ENCODE measurements at regions not wholly inside any gene's neighbourhood (a gene's known extent, or its start where the extent isn't known, plus 50 kb on each side); places are given as distances from the start of the nearest gene placed in this dataset.

DNA sequence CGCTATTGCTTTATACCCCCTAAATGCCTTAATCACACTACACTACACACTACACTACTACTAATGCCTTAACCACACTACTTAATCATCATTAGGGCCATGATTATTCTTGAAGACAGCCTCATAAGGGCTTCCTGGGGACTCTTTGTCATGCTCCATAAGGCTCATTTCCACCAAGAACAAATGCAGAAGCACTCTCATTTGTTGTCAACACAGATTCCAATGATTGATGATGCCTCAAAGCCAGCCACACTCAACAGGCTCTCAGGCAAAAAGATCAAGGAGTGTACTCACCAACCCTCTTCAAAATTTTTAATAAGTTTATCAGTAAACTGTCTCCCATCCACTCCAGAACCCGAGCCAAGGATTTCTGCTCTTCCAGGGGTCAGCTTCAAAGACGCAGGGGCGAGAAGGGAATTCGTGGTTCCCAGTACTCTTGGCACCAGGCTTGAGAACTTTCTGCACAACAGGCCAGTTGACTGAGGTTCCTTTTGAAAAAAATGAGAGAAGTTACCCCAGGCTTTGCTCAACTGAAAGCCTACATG is 204.7 kb upstream of the GUCY1A2 start:
- no peak for DNase-seq (ENCODE audit: extremely low read depth in 1 of 11, low read depth in 9 of 11, low spot score in 4 of 11)

DNA sequence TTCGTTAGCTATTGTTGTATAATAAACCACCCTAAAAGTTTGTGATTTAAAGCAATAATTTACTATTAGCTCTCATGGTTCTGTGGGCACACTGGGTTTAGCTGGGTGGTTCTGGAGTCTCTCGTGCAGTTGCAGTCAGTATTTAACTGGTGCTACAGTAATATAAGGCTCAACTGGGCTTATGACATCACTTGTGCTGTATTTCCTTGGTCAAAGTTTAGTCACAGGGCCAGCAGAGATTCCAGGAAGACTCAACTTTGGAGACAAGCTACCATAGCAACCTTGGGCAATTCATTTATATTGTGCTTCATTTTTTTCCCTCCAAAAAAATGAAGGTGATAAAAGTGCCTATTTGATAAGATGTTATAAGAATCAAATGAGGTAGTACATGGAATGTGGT is 204.2 kb upstream of the GUCY1A2 start:
- DNase-seq (ENCODE audit: extremely low read depth in 1 of 11, low read depth in 9 of 11, low spot score in 4 of 11) = no peak

GRCh38 chr11:107221748-107222285 is 203.5 kb upstream of the GUCY1A2 start:
- DNase-seq (ENCODE audit: extremely low read depth in 1 of 11, low read depth in 9 of 11, low spot score in 4 of 11) = no peak

DNA sequence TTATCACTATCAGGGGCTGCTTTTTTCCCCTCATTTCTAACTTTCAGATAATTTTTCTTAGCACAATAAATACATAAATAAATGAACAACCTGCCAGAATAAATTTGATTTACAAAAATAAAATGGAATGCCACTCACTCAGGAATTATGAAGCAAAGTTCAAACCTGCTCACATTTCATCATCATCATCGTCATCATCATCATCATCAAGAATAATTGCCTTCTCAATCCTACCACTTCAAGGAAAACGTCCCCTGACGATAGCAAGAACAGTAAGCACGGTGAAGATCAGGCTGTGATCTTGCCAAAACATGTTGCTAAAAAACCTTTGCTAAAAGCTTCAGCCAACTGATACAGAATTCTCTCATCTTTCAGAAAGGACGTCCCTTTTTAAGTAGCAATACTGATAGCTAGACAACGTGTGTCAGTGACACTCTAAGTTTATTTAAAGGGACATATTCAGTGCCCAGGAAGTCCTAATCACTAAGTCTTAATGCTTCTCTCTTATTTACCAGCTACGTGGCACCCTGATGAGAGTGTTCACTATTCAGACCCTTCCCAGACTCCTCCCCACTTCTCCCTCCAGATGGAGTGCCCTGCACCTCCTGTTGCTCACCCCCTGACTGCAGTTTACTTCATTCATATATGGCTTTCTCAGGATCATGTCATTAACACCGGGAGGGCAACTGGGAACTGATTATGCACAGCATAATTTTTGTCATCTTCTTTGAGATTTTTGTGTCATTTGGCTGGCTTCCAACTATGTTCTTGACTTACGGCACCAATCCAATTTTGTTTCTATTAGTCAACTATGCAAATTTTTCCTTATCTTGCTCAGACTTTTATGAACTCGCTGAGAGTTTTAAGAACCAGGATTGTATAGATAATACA is 200.1 kb upstream of the GUCY1A2 start:
- no peak for DNase-seq (ENCODE audit: extremely low read depth in 1 of 11, low read depth in 9 of 11, low spot score in 4 of 11)

DNA sequence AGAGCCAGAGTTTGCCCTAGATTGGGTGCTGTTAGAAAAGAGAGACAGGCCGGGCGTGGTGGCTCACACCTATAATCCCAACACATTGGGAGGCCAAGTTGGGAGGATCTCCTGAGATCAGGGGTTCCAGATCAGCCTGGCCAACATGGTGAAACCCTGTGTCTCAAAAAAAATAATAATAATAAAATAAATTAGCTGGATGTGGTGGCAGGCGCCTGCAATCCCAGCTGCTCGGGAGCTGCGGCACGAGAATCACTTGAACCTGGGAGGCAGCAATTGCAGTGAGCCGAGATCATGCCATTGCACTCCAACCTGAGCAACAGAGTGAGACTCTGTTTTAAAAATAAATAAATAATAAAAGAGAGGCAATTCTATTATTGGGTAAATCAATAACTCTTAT is 199.2 kb upstream of the GUCY1A2 start:
- DNase-seq (ENCODE audit: extremely low read depth in 1 of 11, low read depth in 9 of 11, low spot score in 4 of 11) = no peak

GRCh38 chr11:107215010-107215409 is 196.7 kb upstream of the GUCY1A2 start:
- peak in 2 of 11 donors; percentile 1 for DNase-seq (ENCODE audit: extremely low read depth in 1 of 11, low read depth in 9 of 11, low spot score in 4 of 11)

DNA sequence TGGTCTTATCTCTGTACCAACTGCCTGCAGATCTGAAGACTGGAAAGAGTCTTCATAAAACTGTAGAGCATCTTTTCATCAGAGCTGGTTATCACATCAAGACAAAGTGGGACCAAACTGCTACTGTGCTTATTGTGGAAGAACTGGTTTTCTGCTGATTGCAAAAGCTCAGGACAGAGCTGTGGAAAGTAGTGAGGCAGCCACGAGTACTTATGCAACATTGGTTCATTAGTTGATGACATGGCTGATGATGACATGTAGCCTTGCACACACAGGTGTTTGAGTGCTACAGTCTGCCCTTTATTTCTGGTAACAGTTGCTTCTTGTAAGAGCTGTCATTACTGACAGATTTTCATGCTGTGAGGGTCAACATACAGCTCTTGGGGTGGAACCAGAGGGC is 185.4 kb upstream of the GUCY1A2 start:
- DNase-seq (ENCODE audit: extremely low read depth in 1 of 11, low read depth in 9 of 11, low spot score in 4 of 11) = no peak

DNA sequence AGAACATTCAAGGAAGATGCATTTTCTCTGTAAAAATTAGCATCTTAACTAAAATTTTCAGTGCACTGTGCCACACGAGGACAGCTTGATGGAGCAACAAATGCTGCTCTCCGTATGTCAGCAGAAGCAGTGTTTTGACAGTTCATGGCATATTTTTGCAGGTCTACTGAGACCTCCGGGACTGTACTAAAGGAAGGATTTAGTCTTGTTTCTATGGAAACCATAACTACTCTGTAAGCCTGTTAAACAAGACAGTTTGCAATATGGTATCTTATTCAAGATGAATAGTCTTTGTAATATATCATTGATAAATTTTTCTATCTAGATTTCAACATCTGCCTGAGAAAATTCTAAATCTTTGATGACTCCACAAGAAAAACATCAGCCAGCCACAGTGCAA is 184.0 kb upstream of the GUCY1A2 start:
- DNase-seq (ENCODE audit: extremely low read depth in 1 of 11, low read depth in 9 of 11, low spot score in 4 of 11) = no peak

DNA sequence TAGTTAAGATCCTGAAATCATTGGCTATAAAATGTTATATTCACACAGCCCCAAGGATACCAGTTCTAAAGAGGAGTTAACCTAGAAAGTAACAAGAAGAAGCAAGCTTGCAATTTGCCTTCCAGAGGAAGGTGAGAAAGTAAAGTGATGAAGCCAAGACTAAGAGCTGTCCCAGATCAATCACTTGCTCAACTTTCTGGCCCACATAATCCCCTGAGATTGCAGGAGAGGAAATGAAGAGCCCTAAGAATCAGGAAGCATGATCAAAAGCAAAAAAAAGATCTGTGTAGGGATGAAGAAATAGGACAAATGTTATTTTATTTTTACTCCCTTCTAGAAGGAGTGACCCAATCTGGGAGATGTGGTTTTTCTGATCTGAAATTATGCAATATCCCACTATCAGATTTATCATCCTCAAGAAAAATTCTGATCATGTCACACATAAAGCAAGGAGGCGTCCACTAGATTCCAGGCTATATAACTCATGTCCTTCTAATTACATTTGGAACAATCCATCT is 180.3 kb upstream of the GUCY1A2 start:
- DNase-seq (ENCODE audit: extremely low read depth in 1 of 11, low read depth in 9 of 11, low spot score in 4 of 11) = no peak

GRCh38 chr11:107197932-107198331 is 179.7 kb upstream of the GUCY1A2 start:
- no peak for DNase-seq (ENCODE audit: extremely low read depth in 1 of 11, low read depth in 9 of 11, low spot score in 4 of 11)

DNA sequence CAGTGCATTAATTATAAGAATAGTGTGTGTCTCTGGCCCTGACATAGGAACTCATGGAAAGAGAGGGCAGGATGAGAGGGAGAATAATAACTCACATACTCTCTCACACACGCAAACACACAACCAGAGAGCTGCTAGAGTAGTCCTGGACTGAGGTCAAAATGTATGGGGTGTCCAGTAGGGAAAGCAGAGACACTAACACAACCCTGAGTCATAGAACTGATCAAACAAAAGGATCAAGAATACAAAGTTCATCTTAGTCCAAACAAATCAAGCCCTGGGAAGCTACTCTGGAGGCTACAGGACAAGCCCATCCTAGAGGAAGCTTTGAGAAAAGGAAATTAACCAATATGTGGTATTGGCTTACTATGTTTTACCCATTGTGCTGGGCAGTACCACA is 178.5 kb upstream of the GUCY1A2 start:
- DNase-seq (ENCODE audit: extremely low read depth in 1 of 11, low read depth in 9 of 11, low spot score in 4 of 11) = no peak

GRCh38 chr11:107184986-107185385 is 166.7 kb upstream of the GUCY1A2 start:
- no peak for DNase-seq (ENCODE audit: extremely low read depth in 1 of 11, low read depth in 9 of 11, low spot score in 4 of 11)

DNA sequence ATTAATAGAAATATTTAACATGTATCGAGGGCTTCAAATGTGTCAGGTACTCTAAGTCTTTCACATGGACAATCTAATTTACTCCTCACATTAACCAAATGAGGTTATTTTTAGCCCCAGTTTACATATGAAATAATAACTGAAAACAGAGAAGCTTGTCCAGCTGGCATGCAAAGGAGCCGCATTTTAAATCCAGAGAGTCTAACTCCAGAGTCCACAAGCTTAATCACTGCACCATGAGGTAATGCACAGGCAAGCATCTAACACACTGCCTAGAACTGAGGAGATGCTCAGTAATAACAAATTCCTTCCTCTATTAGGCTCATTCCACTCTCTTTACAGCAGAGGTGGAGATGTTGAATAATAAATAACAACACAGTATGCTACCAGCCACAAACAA is 165.7 kb upstream of the GUCY1A2 start:
- no peak for DNase-seq (ENCODE audit: extremely low read depth in 1 of 11, low read depth in 9 of 11, low spot score in 4 of 11)

- no peak for DNase-seq (ENCODE audit: extremely low read depth in 1 of 11, low read depth in 9 of 11, low spot score in 4 of 11)
These were observed 164.7 kb upstream of the GUCY1A2 start for GRCh38 chr11:107182978-107183377.

DNA sequence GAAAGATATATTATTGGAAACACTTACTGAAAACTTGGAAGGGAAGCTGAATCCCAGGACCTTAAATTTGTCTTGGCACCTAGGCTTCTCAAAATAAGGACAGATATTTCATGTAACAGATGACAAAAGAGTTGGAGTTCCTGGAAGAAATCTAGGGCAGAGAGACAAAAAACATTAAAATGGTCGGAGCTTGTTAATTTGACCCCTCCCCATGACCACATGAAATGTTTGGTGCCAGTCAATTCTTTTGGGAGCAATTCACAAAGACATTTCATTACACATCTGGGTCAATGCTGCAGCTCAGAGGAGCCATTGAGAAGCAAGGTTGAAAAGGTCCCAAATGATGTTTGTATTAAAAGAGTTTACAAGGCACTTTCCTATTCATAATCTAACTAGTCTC is 162.0 kb upstream of the GUCY1A2 start:
- DNase-seq (ENCODE audit: extremely low read depth in 1 of 11, low read depth in 9 of 11, low spot score in 4 of 11) = no peak

DNA sequence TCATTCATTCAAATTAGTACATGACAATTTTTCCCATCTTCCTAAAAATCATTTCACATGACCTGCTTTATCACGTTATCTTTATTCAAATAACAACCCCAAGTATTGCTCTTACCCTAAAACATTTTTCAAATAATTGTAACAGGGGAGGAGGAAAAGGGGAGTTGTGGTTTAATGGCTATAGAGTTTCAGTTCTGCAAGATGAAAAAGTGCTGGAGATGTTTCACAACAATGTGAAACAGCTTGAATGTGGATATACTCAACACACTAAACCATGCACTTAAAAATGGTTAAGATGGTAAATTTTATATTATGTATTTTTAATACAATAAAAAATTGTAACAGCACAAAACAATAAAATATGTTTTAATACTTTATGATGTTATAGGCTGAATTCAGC is 161.6 kb upstream of the GUCY1A2 start:
- DNase-seq (ENCODE audit: extremely low read depth in 1 of 11, low read depth in 9 of 11, low spot score in 4 of 11) = no peak

GRCh38 chr11:107177106-107177477 is 158.8 kb upstream of the GUCY1A2 start:
- DNase-seq (ENCODE audit: extremely low read depth in 1 of 11, low read depth in 9 of 11, low spot score in 4 of 11) = no peak

- no peak for DNase-seq (ENCODE audit: extremely low read depth in 1 of 11, low read depth in 9 of 11, low spot score in 4 of 11)
These were observed 158.2 kb upstream of the GUCY1A2 start for GRCh38 chr11:107176148-107177105.

DNA sequence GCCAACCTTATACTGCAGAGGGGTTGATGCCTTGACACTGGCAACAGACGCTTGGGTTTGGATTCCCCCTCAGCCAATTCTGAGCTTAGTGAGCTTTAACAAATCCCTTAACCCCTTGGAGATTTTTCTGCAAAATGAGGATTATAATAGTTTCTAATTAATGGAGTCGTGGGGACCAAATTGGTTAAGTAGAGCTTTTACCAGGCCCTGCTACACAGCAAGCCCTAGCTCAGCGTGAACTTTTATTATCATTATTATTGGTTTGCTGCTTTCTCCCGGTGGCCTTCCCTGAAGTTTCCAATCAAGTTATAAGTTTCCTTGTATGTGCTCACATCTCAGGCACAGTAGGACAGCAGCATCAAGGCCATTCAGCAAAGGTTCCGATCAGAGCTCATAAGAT is 156.6 kb upstream of the GUCY1A2 start:
- DNase-seq (ENCODE audit: extremely low read depth in 1 of 11, low read depth in 9 of 11, low spot score in 4 of 11) = no peak

All from renal cortex interstitium (tissue), 11 donors.